Esophagus squamous epithelium (tissue), 5 donors: ENCODE measurements at regions not wholly inside any gene's neighbourhood (a gene's known extent, or its start where the extent isn't known, plus 50 kb on each side); places are given as distances from the start of the nearest gene placed in this dataset.
"Not testable (repeated sequence)": the region's sequence is repeated elsewhere in the genome, so short reads cannot be mapped to it uniquely, and the experiment has no call there.

ENCODE experiments used
- DNase-seq: peaks from one replicate; lab custom pipeline; 2025; lab: John Stamatoyannopoulos, UW
- H3K27ac ChIP-seq, 4 donors: fragments of 200-600 bp; sonication (generic); one replicate each; pipeline ENCODE4 v1.5.1; 2016 to 2019; ENCODE audit warnings: mild to moderate bottlenecking in 1 of 4
- H3K27me3 ChIP-seq, 4 donors: fragments of 200-600 bp; sonication (generic); 1 replicate in 3 of 4; 2 replicates in 1 of 4; pipeline versions ENCODE4 v1.5.1 to v1.6.0; 2017 to 2021; ENCODE audit warnings: antibody characterized with exemption in 1 of 4
- H3K36me3 ChIP-seq, 3 donors: fragments of 200-600 bp; sonication (generic); one replicate each; pipeline ENCODE4 v1.5.1; 2016 to 2019
- H3K4me1 ChIP-seq, 3 donors: fragments of 200-600 bp; sonication (generic); one replicate each; pipeline ENCODE4 v1.5.1; 2017 to 2019
- H3K4me3 ChIP-seq, 4 donors: fragments of 200-600 bp; sonication (generic); 1 replicate in 3 of 4; 2 replicates in 1 of 4; pipeline ENCODE4 v1.5.1; 2016 to 2019; ENCODE audit warnings: mild to moderate bottlenecking in 2 of 4, moderate library complexity in 1 of 4
- H3K9me3 ChIP-seq, 3 donors: fragments of 200-600 bp; sonication (generic); one replicate each; pipeline ENCODE4 v1.5.1; 2016 to 2019
- CTCF ChIP-seq, 6 experiments: fragments of 450-650 bp in 4 of 6; fragments of 200-600 bp in 2 of 6; sonication (generic) in 2 of 6; IDR thresholded peaks; one replicate each; pipeline ENCODE4 v1.5.1; 2016 to 2019; ENCODE audit warnings: antibody characterized with exemption in 6 of 6, mild to moderate bottlenecking in 4 of 6, moderate library complexity in 4 of 6
- POLR2A ChIP-seq, 4 donors: fragments of 450-650 bp; IDR thresholded peaks; one replicate each; pipeline ENCODE4 v1.6.1; 2017; ENCODE audit warnings: antibody characterized with exemption in 4 of 4, mild to moderate bottlenecking in 4 of 4, moderate library complexity in 3 of 4
- WGBS, 2 donors: methylation state at CpG; one replicate each; pipeline ENCODE4 v1.1.5; 2018; 5-methylcytosine and 5-hydroxymethylcytosine counted together
- intact Hi-C: fragments of 100-400 bp; cut with DNase I; formaldehyde crosslinking; loops from one replicate; pipeline ENCODE4 v1.15.0; 2022
- donor health status: DM: yes; HTN: yes; CAD: no.

GRCh38 chr6:80872951-80873308 lies 766.5 kb downstream of the BCKDHB start:
- DNase-seq: no peak
- no peak overlapping the region for H3K27ac ChIP-seq
- no peak overlapping the region for H3K4me3 ChIP-seq
- TF ChIP-seq CTCF (IDR thresholded peaks at IDR 0.05) (no peak), POLR2A (IDR thresholded peaks at IDR 0.05) (no peak)
- H3K9me3 ChIP-seq: no peaks in the 10 kb centered on the region
- H3K36me3 ChIP-seq: no peaks in the 10 kb centered on the region
- no peaks in the 10 kb centered on the region for H3K27me3 ChIP-seq
- H3K4me1 ChIP-seq: no peaks in the 10 kb centered on the region
- WGBS, 2 donors: 43 to 64% methylated on average over 1 of the region's 1 CpG
- intact Hi-C loops: no loop called here

GRCh38 chr6:80872199-80872950 lies 765.9 kb downstream of the BCKDHB start:
- 78 to 81% methylated on average over 3 of the region's 3 CpGs for WGBS, 2 donors
- Histone ChIP-seq H3K27ac (no peak overlapping the region), H3K9me3 (no peaks in the 10 kb centered on the region), H3K4me1 (no peaks in the 10 kb centered on the region), H3K27me3 (no peaks in the 10 kb centered on the region), H3K36me3 (no peaks in the 10 kb centered on the region), H3K4me3 (no peak overlapping the region)
- intact Hi-C loops: no loop called here
- TF ChIP-seq POLR2A (IDR thresholded peaks at IDR 0.05) (no peak), CTCF (IDR thresholded peaks at IDR 0.05) (no peak)
- DNase-seq: no peak

GRCh38 chr6:80862756-80863155 lies 756.3 kb downstream of the BCKDHB start:
- 64 to 68% methylated on average over 4 of the region's 4 CpGs for WGBS, 2 donors
- Histone ChIP-seq H3K27me3 (no peaks in the 10 kb centered on the region), H3K4me3 (no peak overlapping the region), H3K36me3 (no peaks in the 10 kb centered on the region), H3K27ac (no peak overlapping the region), H3K9me3 (no peaks in the 10 kb centered on the region), H3K4me1 (no peaks in the 10 kb centered on the region)
- DNase-seq: no peak
- intact Hi-C loops: no loop called here
- TF ChIP-seq POLR2A (IDR thresholded peaks at IDR 0.05): no peak
- TF ChIP-seq CTCF (IDR thresholded peaks at IDR 0.05): no peak

- no peaks in the 10 kb centered on the region for H3K36me3 ChIP-seq
- WGBS, 2 donors: 85 to 89% methylated on average over 2 of the region's 2 CpGs
- DNase-seq: no peak
- TF ChIP-seq CTCF (IDR thresholded peaks at IDR 0.05) (no peak), POLR2A (IDR thresholded peaks at IDR 0.05) (no peak)
- H3K4me1 ChIP-seq: no peaks in the 10 kb centered on the region
- no peaks in the 10 kb centered on the region for H3K27me3 ChIP-seq
- H3K27ac ChIP-seq: no peak overlapping the region
- intact Hi-C loops: no loop called here
- no peaks in the 10 kb centered on the region for H3K9me3 ChIP-seq
- H3K4me3 ChIP-seq: no peak overlapping the region
Observed at GRCh38 chr6:80860107-80860506, 753.6 kb downstream of the BCKDHB start.

- H3K27me3 ChIP-seq, H3K4me3 ChIP-seq, DNase-seq, H3K36me3 ChIP-seq, H3K27ac ChIP-seq, intact Hi-C loops, H3K4me1 ChIP-seq: not testable (repeated sequence)
- peaks cover 0 to 18% (median 3%) of the 10 kb centered on the region in 3 donors for H3K9me3 ChIP-seq
- 92% methylated on average over 12 of the region's 12 CpGs; no CpG with 5 or more reads in 1 of the 2 donors for WGBS, 2 donors
Observed at GRCh38 chr6:80847973-80848372, 741.5 kb downstream of the BCKDHB start.
